ENCODE measurements at regions not wholly inside any gene's neighbourhood (a gene's known extent, or its start where the extent isn't known, plus 50 kb on each side); places are given as distances from the start of the nearest gene placed in this dataset.
A peak's percentile ranks its signal among the peaks of the same experiment; 100 is the strongest.

DNA sequence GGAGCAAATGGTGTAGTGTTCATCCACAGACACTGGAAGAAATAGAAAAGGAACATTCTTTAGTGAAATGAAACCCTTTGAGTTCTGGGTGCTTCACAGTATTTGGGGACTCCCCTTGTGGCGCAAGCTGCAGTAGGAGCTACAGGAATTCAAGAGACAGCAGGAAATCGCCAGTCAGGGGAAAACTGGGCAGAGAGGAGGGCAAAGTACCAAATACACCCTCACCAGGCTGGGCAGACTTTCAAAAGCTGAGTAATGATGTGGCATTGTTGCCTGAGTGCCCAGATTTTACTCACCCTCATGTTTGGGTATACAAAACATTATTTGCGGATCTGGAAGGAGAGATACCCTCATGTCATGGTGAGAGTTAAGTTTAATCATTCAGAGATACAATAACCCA lies 97.9 kb downstream of the SOD2 start:
- no peaks in the 10 kb centered on the region for H3K4me1 ChIP-seq (ENCODE audit: control insufficient read depth, insufficient read depth, low read length)
- no peaks in the 10 kb centered on the region for H3K27me3 ChIP-seq (ENCODE audit: control insufficient read depth, insufficient read depth, low read length)
- WGBS (ENCODE audit: insufficient coverage, low lambda C conversion rate) = no CpG with 5 or more reads among the region's 3 CpGs
- no peak overlapping the region for H3K4me3 ChIP-seq (ENCODE audit: low read length)
- H3K27ac ChIP-seq (ENCODE audit: low read length) = no peak overlapping the region
- no peaks in the 10 kb centered on the region for H3K36me3 ChIP-seq (ENCODE audit: control insufficient read depth, insufficient read depth, low read length)
- DNase-seq = no peak
- H3K9me3 ChIP-seq (ENCODE audit: control insufficient read depth, low read depth, low read length) = no peaks in the 10 kb centered on the region

GRCh38 chr6:159594750-159595117 lies 98.3 kb downstream of the SOD2 start:
- Histone ChIP-seq H3K27ac (ENCODE audit: low read length) (no peak overlapping the region), H3K9me3 (ENCODE audit: control insufficient read depth, low read depth, low read length) (no peaks in the 10 kb centered on the region)
- WGBS (ENCODE audit: insufficient coverage, low lambda C conversion rate) = no CpG with 5 or more reads among the region's 1 CpG

DNA sequence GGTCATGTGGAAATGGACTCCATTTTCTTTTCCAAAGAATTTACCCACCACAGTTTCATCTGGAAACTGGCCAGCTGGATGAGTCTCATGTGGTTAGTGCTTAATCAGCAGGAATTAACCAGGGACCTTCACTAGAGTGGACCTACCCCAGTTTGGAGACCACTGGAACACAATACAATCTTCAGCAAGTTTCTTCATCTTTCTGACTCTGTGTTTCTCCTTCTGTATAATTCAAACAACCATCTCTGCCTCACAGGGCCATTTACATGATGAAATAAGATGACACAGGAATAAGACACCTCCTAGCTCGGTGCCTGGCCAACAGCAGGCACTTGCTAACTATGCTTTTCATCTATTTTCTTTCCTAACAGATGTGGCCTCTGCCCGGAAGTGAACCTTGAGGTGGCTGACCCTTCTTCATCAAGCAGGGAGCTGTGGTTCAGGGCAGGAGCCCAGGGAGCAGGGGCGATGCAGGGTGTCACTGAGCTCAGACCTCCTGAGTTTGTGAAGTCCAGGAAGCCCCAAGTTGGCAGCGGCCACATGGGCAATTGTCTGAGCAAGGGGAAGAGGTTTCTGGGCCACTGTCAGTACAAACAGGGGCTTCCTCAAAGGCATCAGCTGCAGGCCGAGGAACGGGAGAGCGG lies 98.8 kb downstream of the SOD2 start:
- Histone ChIP-seq H3K9me3 (ENCODE audit: control insufficient read depth, low read depth, low read length) (no peaks in the 10 kb centered on the region), H3K4me1 (ENCODE audit: control insufficient read depth, insufficient read depth, low read length) (no peaks in the 10 kb centered on the region), H3K4me3 (ENCODE audit: low read length) (no peak overlapping the region), H3K36me3 (ENCODE audit: control insufficient read depth, insufficient read depth, low read length) (no peaks in the 10 kb centered on the region), H3K27ac (ENCODE audit: low read length) (no peak overlapping the region), H3K27me3 (ENCODE audit: control insufficient read depth, insufficient read depth, low read length) (no peaks in the 10 kb centered on the region)
- WGBS (ENCODE audit: insufficient coverage, low lambda C conversion rate) = no CpG with 5 or more reads among the region's 7 CpGs
- DNase-seq = no peak

More at GRCh38 chr6:159594750-159595117, 98.3 kb downstream of the SOD2 start:
- Histone ChIP-seq H3K27me3 (ENCODE audit: control insufficient read depth, insufficient read depth, low read length) (no peaks in the 10 kb centered on the region), H3K4me3 (ENCODE audit: low read length) (no peak overlapping the region), H3K4me1 (ENCODE audit: control insufficient read depth, insufficient read depth, low read length) (no peaks in the 10 kb centered on the region), H3K36me3 (ENCODE audit: control insufficient read depth, insufficient read depth, low read length) (no peaks in the 10 kb centered on the region)
- no peak for DNase-seq

DNA sequence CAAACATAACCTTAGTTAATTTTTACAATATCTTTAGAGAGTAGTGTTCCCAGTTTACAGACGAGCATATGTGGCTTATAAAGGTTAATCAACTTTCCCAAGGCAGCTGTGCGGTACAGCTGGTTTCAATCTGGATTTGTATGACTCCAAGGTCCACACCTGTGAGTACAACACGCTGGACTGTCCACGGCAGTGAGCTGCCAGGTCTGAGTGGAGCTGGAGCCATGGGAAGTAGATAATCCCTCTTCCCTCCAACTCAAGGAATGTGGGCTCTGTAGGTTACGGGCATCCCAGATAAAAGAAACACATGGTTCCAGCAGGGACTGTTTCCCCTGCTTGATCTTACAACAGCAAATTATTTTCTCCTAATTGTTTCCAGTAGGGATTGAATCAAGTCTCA lies 102.2 kb downstream of the SOD2 start:
- Histone ChIP-seq H3K27me3 (ENCODE audit: control insufficient read depth, insufficient read depth, low read length) (no peaks in the 10 kb centered on the region), H3K4me1 (ENCODE audit: control insufficient read depth, insufficient read depth, low read length) (no peaks in the 10 kb centered on the region), H3K9me3 (ENCODE audit: control insufficient read depth, low read depth, low read length) (no peaks in the 10 kb centered on the region), H3K4me3 (ENCODE audit: low read length) (no peak overlapping the region), H3K27ac (ENCODE audit: low read length) (no peak overlapping the region), H3K36me3 (ENCODE audit: control insufficient read depth, insufficient read depth, low read length) (no peaks in the 10 kb centered on the region)
- DNase-seq = no peak
- no CpG with 5 or more reads among the region's 5 CpGs for WGBS (ENCODE audit: insufficient coverage, low lambda C conversion rate)

GRCh38 chr6:159586684-159587083 lies 106.4 kb downstream of the SOD2 start:
- H3K27ac ChIP-seq (ENCODE audit: low read length) = no peak overlapping the region
- H3K9me3 ChIP-seq (ENCODE audit: control insufficient read depth, low read depth, low read length) = no peaks in the 10 kb centered on the region
- no peak for DNase-seq
- no peak overlapping the region for H3K4me3 ChIP-seq (ENCODE audit: low read length)
- no peaks in the 10 kb centered on the region for H3K27me3 ChIP-seq (ENCODE audit: control insufficient read depth, insufficient read depth, low read length)
- no peaks in the 10 kb centered on the region for H3K36me3 ChIP-seq (ENCODE audit: control insufficient read depth, insufficient read depth, low read length)
- no peaks in the 10 kb centered on the region for H3K4me1 ChIP-seq (ENCODE audit: control insufficient read depth, insufficient read depth, low read length)
- 100% methylated on average over 1 of the region's 1 CpG for WGBS (ENCODE audit: insufficient coverage, low lambda C conversion rate)

DNA sequence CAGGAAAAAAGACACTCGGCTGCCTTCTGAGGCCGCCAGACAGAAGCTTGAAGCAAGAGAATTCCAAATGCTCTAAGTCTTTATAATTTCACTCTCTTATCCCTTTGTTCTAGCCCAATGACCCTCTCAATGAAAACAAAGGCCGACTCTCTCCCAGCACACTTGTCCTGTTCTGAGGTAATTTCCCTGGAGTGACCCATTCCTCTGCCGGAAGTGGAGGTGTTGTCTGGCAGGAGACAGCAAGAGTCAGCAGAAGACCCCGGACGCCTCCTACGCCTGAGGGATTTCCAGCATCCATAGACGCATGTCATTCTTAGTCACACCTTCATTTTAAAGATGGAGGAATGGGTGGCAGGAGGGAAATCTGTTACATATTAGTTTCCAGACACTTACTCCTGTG lies 110.3 kb downstream of the SOD2 start:
- Histone ChIP-seq H3K4me1 (ENCODE audit: control insufficient read depth, insufficient read depth, low read length) (no peaks in the 10 kb centered on the region), H3K36me3 (ENCODE audit: control insufficient read depth, insufficient read depth, low read length) (no peaks in the 10 kb centered on the region), H3K4me3 (ENCODE audit: low read length) (no peak overlapping the region), H3K27me3 (ENCODE audit: control insufficient read depth, insufficient read depth, low read length) (no peaks in the 10 kb centered on the region), H3K27ac (ENCODE audit: low read length) (no peak overlapping the region), H3K9me3 (ENCODE audit: control insufficient read depth, low read depth, low read length) (no peaks in the 10 kb centered on the region)
- WGBS (ENCODE audit: insufficient coverage, low lambda C conversion rate) = 80% methylated on average over 1 of the region's 8 CpGs
- DNase-seq = no peak

DNA sequence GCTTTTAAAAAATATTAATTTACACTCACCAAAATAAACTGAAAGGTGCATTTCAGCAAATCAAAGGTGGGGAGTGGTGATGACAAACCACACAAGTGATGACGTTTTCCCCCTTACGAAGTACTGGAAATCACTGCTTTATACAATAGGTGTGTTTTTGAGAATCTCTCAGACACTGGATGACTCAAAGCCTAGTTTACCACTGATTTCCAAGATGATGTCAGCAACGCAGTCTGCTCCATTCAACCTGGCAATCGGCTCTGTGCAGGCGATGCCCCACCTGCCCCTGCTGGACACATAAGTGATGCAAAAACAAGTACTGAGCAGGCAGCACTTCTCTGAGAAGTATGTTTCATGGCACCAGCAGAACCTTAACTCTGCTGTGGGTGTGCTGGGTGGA lies 114.4 kb downstream of the SOD2 start:
- DNase-seq = no peak
- Histone ChIP-seq H3K27ac (ENCODE audit: low read length) (no peak overlapping the region), H3K4me1 (ENCODE audit: control insufficient read depth, insufficient read depth, low read length) (no peaks in the 10 kb centered on the region), H3K4me3 (ENCODE audit: low read length) (no peak overlapping the region), H3K9me3 (ENCODE audit: control insufficient read depth, low read depth, low read length) (no peaks in the 10 kb centered on the region), H3K27me3 (ENCODE audit: control insufficient read depth, insufficient read depth, low read length) (no peaks in the 10 kb centered on the region), H3K36me3 (ENCODE audit: control insufficient read depth, insufficient read depth, low read length) (no peaks in the 10 kb centered on the region)
- WGBS (ENCODE audit: insufficient coverage, low lambda C conversion rate) = no CpG with 5 or more reads among the region's 5 CpGs

GRCh38 chr6:159577564-159577963 lies 115.5 kb downstream of the SOD2 start:
- H3K27me3 ChIP-seq (ENCODE audit: control insufficient read depth, insufficient read depth, low read length) = no peaks in the 10 kb centered on the region
- no peak overlapping the region for H3K27ac ChIP-seq (ENCODE audit: low read length)
- H3K36me3 ChIP-seq (ENCODE audit: control insufficient read depth, insufficient read depth, low read length) = no peaks in the 10 kb centered on the region
- no peaks in the 10 kb centered on the region for H3K9me3 ChIP-seq (ENCODE audit: control insufficient read depth, low read depth, low read length)
- whole genome bisulfite sequencing (ENCODE audit: insufficient coverage, low lambda C conversion rate) = 83% methylated on average over 1 of the region's 5 CpGs
- H3K4me3 ChIP-seq (ENCODE audit: low read length) = no peak overlapping the region
- DNase-seq = no peak
- H3K4me1 ChIP-seq (ENCODE audit: control insufficient read depth, insufficient read depth, low read length) = no peaks in the 10 kb centered on the region

GRCh38 chr6:159572439-159573110 lies 120.5 kb downstream of the SOD2 start:
- no peaks in the 10 kb centered on the region for H3K9me3 ChIP-seq (ENCODE audit: control insufficient read depth, low read depth, low read length)
- H3K36me3 ChIP-seq (ENCODE audit: control insufficient read depth, insufficient read depth, low read length) = no peaks in the 10 kb centered on the region
- H3K4me1 ChIP-seq (ENCODE audit: control insufficient read depth, insufficient read depth, low read length) = no peaks in the 10 kb centered on the region
- WGBS (ENCODE audit: insufficient coverage, low lambda C conversion rate) = no CpG with 5 or more reads among the region's 12 CpGs
- DNase-seq = no peak
- no peak overlapping the region for H3K4me3 ChIP-seq (ENCODE audit: low read length)
- H3K27me3 ChIP-seq (ENCODE audit: control insufficient read depth, insufficient read depth, low read length) = no peaks in the 10 kb centered on the region
- no peak overlapping the region for H3K27ac ChIP-seq (ENCODE audit: low read length)

DNA sequence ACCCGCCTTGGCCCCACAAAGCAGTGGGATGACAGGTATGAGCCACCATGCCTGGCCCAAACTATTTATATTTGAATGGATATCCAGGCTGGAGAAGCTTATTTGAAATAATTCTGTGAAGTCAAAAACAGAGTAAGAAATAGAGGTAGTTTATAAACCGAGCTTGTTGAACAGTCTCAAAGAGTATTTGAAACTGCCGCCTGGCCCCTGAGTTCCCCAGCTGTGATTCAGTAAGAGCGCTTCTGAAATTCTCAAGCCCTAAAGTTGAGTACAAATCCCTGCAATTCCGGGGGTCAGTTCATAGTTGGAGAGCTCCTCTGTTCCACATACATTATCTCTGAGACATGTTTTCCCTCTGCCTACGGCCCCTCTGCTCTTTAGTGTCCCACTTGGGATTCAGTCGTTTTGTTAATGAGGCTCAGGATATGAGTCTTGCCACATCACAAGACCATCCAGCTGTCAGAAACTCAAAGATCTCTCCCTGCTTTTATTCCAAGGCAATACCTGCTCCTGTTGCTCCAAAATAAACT lies 127.8 kb downstream of the SOD2 start:
- Histone ChIP-seq H3K27me3 (ENCODE audit: control insufficient read depth, insufficient read depth, low read length) (no peaks in the 10 kb centered on the region), H3K9me3 (ENCODE audit: control insufficient read depth, low read depth, low read length) (no peaks in the 10 kb centered on the region), H3K4me1 (ENCODE audit: control insufficient read depth, insufficient read depth, low read length) (no peaks in the 10 kb centered on the region), H3K27ac (ENCODE audit: low read length) (no peak overlapping the region), H3K4me3 (ENCODE audit: low read length) (no peak overlapping the region), H3K36me3 (ENCODE audit: control insufficient read depth, insufficient read depth, low read length) (no peaks in the 10 kb centered on the region)
- WGBS (ENCODE audit: insufficient coverage, low lambda C conversion rate) = 78% methylated on average over 1 of the region's 7 CpGs
- no peak for DNase-seq

GRCh38 chr6:159564456-159564855 lies 128.6 kb downstream of the SOD2 start:
- Histone ChIP-seq H3K27me3 (ENCODE audit: control insufficient read depth, insufficient read depth, low read length) (no peaks in the 10 kb centered on the region), H3K4me1 (ENCODE audit: control insufficient read depth, insufficient read depth, low read length) (no peaks in the 10 kb centered on the region), H3K27ac (ENCODE audit: low read length) (no peak overlapping the region), H3K9me3 (ENCODE audit: control insufficient read depth, low read depth, low read length) (no peaks in the 10 kb centered on the region), H3K36me3 (ENCODE audit: control insufficient read depth, insufficient read depth, low read length) (no peaks in the 10 kb centered on the region), H3K4me3 (ENCODE audit: low read length) (no peak overlapping the region)
- DNase-seq = peak in 1 of 2 donors; percentile 6
- WGBS (ENCODE audit: insufficient coverage, low lambda C conversion rate) = 76% methylated on average over 4 of the region's 5 CpGs

Measured in large intestine (tissue), 3 donors.